H9 (cell line): ENCODE measurements at regions not wholly inside any gene's neighbourhood (a gene's known extent, or its start where the extent isn't known, plus 50 kb on each side); places are given as distances from the start of the nearest gene placed in this dataset.

Source experiments
- DNase-seq: peaks from one replicate; pipeline ENCODE4 v3.0.0-alpha.2; 2017
- H2AFZ ChIP-seq: one replicate; pipeline ENCODE4 v1.6.1; 2013; ENCODE audit warnings: mild to moderate bottlenecking, low read length, control low read depth, moderate library complexity
- H2AK5ac ChIP-seq: 2 replicates; pipeline ENCODE4 v1.6.1; 2013; ENCODE audit warnings: low read length, control low read depth, mixed read lengths; ENCODE audit not compliant: insufficient read length
- H2BK120ac ChIP-seq: one replicate; pipeline ENCODE4 v1.6.1; 2013; ENCODE audit warnings: low read depth, mild to moderate bottlenecking, low read length, control low read depth, inconsistent platforms; ENCODE audit not compliant: poor library complexity, severe bottlenecking
- H2BK12ac ChIP-seq: 2 replicates; pipeline ENCODE4 v1.6.1; 2013; ENCODE audit warnings: low read length, control low read depth, mixed read lengths, low read depth; ENCODE audit not compliant: insufficient read length
- H2BK15ac ChIP-seq: 2 replicates; pipeline ENCODE4 v1.6.1; 2013; ENCODE audit warnings: low read depth, low read length, control low read depth
- H2BK20ac ChIP-seq: one replicate; pipeline ENCODE4 v1.6.1; 2013; ENCODE audit warnings: low read depth, mild to moderate bottlenecking, low read length, control low read depth, inconsistent platforms; ENCODE audit not compliant: poor library complexity, severe bottlenecking
- H2BK5ac ChIP-seq: 2 replicates; pipeline ENCODE4 v1.6.1; 2013; ENCODE audit warnings: low read length, control low read depth, mixed read lengths; ENCODE audit not compliant: insufficient read length
- H3K14ac ChIP-seq: 2 replicates; pipeline ENCODE4 v1.6.1; 2013; ENCODE audit warnings: low read length, control low read depth; ENCODE audit not compliant: insufficient read depth
- H3K18ac ChIP-seq: 2 replicates; pipeline ENCODE4 v1.6.1; 2013; ENCODE audit warnings: low read depth, mild to moderate bottlenecking, mixed read lengths, low read length, control low read depth; ENCODE audit not compliant: insufficient read length
- H3K23ac ChIP-seq: 2 replicates; pipeline ENCODE4 v1.6.1; 2013; ENCODE audit warnings: low read length, control low read depth, mixed read lengths, low read depth; ENCODE audit not compliant: insufficient read length
- H3K23me2 ChIP-seq: 2 replicates; pipeline ENCODE4 v1.6.1; 2013; ENCODE audit warnings: low read depth, mild to moderate bottlenecking, mixed read lengths, low read length, control low read depth; ENCODE audit not compliant: insufficient read length, poor library complexity, severe bottlenecking
- H3K27ac ChIP-seq: 2 replicates; pipeline ENCODE4 v1.5.1; 2013; ENCODE audit warnings: low read length, control low read depth, mixed read lengths, low read depth; ENCODE audit not compliant: insufficient read length
- H3K27me3 ChIP-seq: 2 replicates; pipeline ENCODE4 v1.6.1; 2013; ENCODE audit warnings: low read length, control low read depth, inconsistent platforms; ENCODE audit not compliant: insufficient read depth
- H3K4ac ChIP-seq: 2 replicates; pipeline ENCODE4 v1.6.1; 2013; ENCODE audit warnings: low read depth, mild to moderate bottlenecking, control low read depth, inconsistent platforms, low read length, moderate library complexity
- H3K4me1 ChIP-seq: 2 replicates; pipeline ENCODE4 v1.6.1; 2013; ENCODE audit warnings: low read length, control low read depth, inconsistent platforms; ENCODE audit not compliant: insufficient read depth
- H3K4me2 ChIP-seq: 2 replicates; pipeline ENCODE4 v1.6.1; 2013; ENCODE audit warnings: low read length, control low read depth, mixed read lengths; ENCODE audit not compliant: insufficient read length, insufficient read depth
- H3K56ac ChIP-seq: 2 replicates; pipeline ENCODE4 v1.6.1; 2013; ENCODE audit warnings: low read depth, mild to moderate bottlenecking, mixed read lengths, low read length, control low read depth; ENCODE audit not compliant: insufficient read length
- H3K79me1 ChIP-seq: 2 replicates; pipeline ENCODE4 v1.6.1; 2013; ENCODE audit warnings: low read depth, mild to moderate bottlenecking, moderate library complexity, low read length, control low read depth, inconsistent platforms; ENCODE audit not compliant: insufficient read depth, poor library complexity, severe bottlenecking
- H3K79me2 ChIP-seq: 2 replicates; pipeline ENCODE4 v1.6.1; 2013; ENCODE audit warnings: low read length, control low read depth, inconsistent platforms; ENCODE audit not compliant: insufficient read depth
- H3K9ac ChIP-seq: 2 replicates; pipeline ENCODE4 v1.6.1; 2013; ENCODE audit warnings: low read length, control low read depth, mixed read lengths; ENCODE audit not compliant: insufficient read length; ENCODE audit errors: extremely low read depth
- H3K9me3 ChIP-seq: one replicate; pipeline ENCODE4 v1.6.1; 2013; ENCODE audit warnings: low read depth, low read length, inconsistent platforms; ENCODE audit not compliant: control insufficient read depth
- H3T11ph ChIP-seq: one replicate; pipeline ENCODE4 v1.6.1; 2013; ENCODE audit warnings: mild to moderate bottlenecking, low read length, control low read depth, inconsistent platforms
- H4K20me1 ChIP-seq: one replicate; pipeline ENCODE4 v1.6.1; 2013; ENCODE audit not compliant: control insufficient read depth, insufficient read length, insufficient read depth
- H4K5ac ChIP-seq: 2 replicates; pipeline ENCODE4 v1.6.1; 2013; ENCODE audit warnings: low read depth, mild to moderate bottlenecking, mixed read lengths, low read length, control low read depth; ENCODE audit not compliant: insufficient read length
- H4K8ac ChIP-seq: replicated peaks from 2 replicates; pipeline ENCODE4 v1.6.1; 2013; ENCODE audit warnings: low read length, control low read depth, mixed read lengths, low read depth; ENCODE audit not compliant: insufficient read length
- H4K91ac ChIP-seq: 2 replicates; pipeline ENCODE4 v1.6.1; 2013; ENCODE audit warnings: low read depth, mild to moderate bottlenecking, moderate library complexity, mixed read lengths, low read length, control low read depth; ENCODE audit not compliant: insufficient read length
- H3K27ac Mint-ChIP-seq, 3 experiments: 2 replicates in 2 of 3; 3 replicates in 1 of 3; pipeline ENCODE4 v1.8.0; 2020 to 2021; ENCODE audit warnings: mixed read lengths in 3 of 3, mild to moderate bottlenecking in 1 of 3, moderate library complexity in 1 of 3
- H3K27me3 Mint-ChIP-seq: 2 replicates; pipeline ENCODE4 v1.8.0; 2021; ENCODE audit warnings: low read depth, mild to moderate bottlenecking, moderate library complexity, mixed read lengths
- H3K36me3 Mint-ChIP-seq, 3 experiments: 2 replicates in 2 of 3; 3 replicates in 1 of 3; pipeline ENCODE4 v1.8.0; 2020 to 2021; ENCODE audit warnings: low read depth in 3 of 3, mixed read lengths in 3 of 3; ENCODE audit not compliant: insufficient read depth in 1 of 3
- H3K4me1 Mint-ChIP-seq, 2 experiments: 2 replicates each; pipeline ENCODE4 v1.8.0; 2020; ENCODE audit warnings: mixed read lengths in 2 of 2
- H3K4me3 Mint-ChIP-seq, 2 experiments: 2 replicates in 1 of 2; 3 replicates in 1 of 2; pipeline ENCODE4 v1.8.0; 2020 to 2021; ENCODE audit warnings: mild to moderate bottlenecking in 2 of 2, mixed read lengths in 2 of 2, moderate library complexity in 1 of 2
- H3K9me3 Mint-ChIP-seq, 2 experiments: 2 replicates in 1 of 2; 3 replicates in 1 of 2; pipeline ENCODE4 v1.8.0; 2020; ENCODE audit warnings: mild to moderate bottlenecking in 2 of 2, mixed read lengths in 2 of 2, moderate library complexity in 1 of 2
- CTCF ChIP-seq: fragments of 200-600 bp; sonication (generic); conservative IDR thresholded peaks from 3 replicates; pipeline ENCODE4 v1.8.0; 2021; ENCODE audit warnings: antibody characterized with exemption, mild to moderate bottlenecking
- WGBS: extraction: QIAGEN DNeasy Blood & Tissue Kit; methylation state at CpG from one replicate; pipeline ENCODE4 v1.1.7; 2013; ENCODE audit warnings: missing lambda C conversion rate, low lambda C conversion rate, mixed read lengths; ENCODE audit not compliant: insufficient read length; ENCODE audit errors: extremely low coverage; 5-methylcytosine and 5-hydroxymethylcytosine counted together

GRCh38 chr6:47967843-47968242 is 143.2 kb downstream of the PTCHD4 start:
- H3K4me1 ChIP-seq: no peaks in the 10 kb centered on the region
- no peak overlapping the region for H4K91ac ChIP-seq
- no peak overlapping the region for H2AK5ac ChIP-seq
- no peak overlapping the region for H3T11ph ChIP-seq
- H2BK20ac ChIP-seq: no peak overlapping the region
- H3K27ac Mint-ChIP-seq: no peak overlapping the region
- H2BK5ac ChIP-seq: no peak overlapping the region
- TF ChIP-seq CTCF: no peak
- H3K27me3 ChIP-seq: no peaks in the 10 kb centered on the region
- H3K4me3 Mint-ChIP-seq: no peak overlapping the region
- DNase-seq: no peak
- no peak overlapping the region for H3K14ac ChIP-seq
- WGBS: no CpG with 5 or more reads among the region's 2 CpGs
- H3K23me2 ChIP-seq: no peaks in the 10 kb centered on the region
- H4K8ac ChIP-seq: no peak overlapping the region
- no peak overlapping the region for H3K23ac ChIP-seq
- no peaks in the 10 kb centered on the region for H3K9me3 ChIP-seq
- H4K20me1 ChIP-seq: no peaks in the 10 kb centered on the region
- no peak overlapping the region for H2BK12ac ChIP-seq
- no peak overlapping the region for H3K9ac ChIP-seq
- no peaks in the 10 kb centered on the region for H3K36me3 Mint-ChIP-seq
- no peak overlapping the region for H3K56ac ChIP-seq
- 0 out of 4 replicates have a peak, but pooled peaks cover 2 to 3% of the 10 kb centered on the region in 2 experiments for H3K4me1 Mint-ChIP-seq
- no peak overlapping the region for H3K4ac ChIP-seq
- H2AFZ ChIP-seq: no peak overlapping the region
- no peaks in the 10 kb centered on the region for H3K79me2 ChIP-seq
- no peaks in the 10 kb centered on the region for H3K79me1 ChIP-seq
- no peak overlapping the region for H2BK15ac ChIP-seq
- H3K4me2 ChIP-seq: no peak overlapping the region
- no peak overlapping the region for H4K5ac ChIP-seq
- no peaks in the 10 kb centered on the region for H3K9me3 Mint-ChIP-seq
- H3K18ac ChIP-seq: no peak overlapping the region
- H3K27ac ChIP-seq: no peak overlapping the region
- no peak overlapping the region for H2BK120ac ChIP-seq
- no peaks in the 10 kb centered on the region for H3K27me3 Mint-ChIP-seq
